BJ (cell line): ENCODE measurements at regions not wholly inside any gene's neighbourhood (a gene's known extent, or its start where the extent isn't known, plus 50 kb on each side); places are given as distances from the start of the nearest gene placed in this dataset.

Experiments used
- CTCF ChIA-PET: fragments of 350-600 bp; formaldehyde crosslinking; extraction: SDS; loops from one replicate; lab custom pipeline; 2021; ENCODE audit warnings: antibody characterized with exemption, inconsistent platforms; lab: Yijun Ruan, JAX
- POLR2A ChIA-PET: fragments of 300-600 bp; sonication (Branson Sonifier 250); formaldehyde crosslinking; extraction: SDS; loops from one replicate; lab custom pipeline; 2021; ENCODE audit warnings: antibody characterized with exemption; lab: Charles Lee
- DNase-seq: peaks from one replicate; pipeline ENCODE4 v3.0.0-alpha.2; 2011; ENCODE audit warnings: low read depth
- H3K27me3 ChIP-seq: 2 replicates; pipeline ENCODE4 v1.6.0; 2011; ENCODE audit warnings: low read length; ENCODE audit not compliant: control insufficient read depth, insufficient read depth
- H3K36me3 ChIP-seq: 2 replicates; pipeline ENCODE4 v1.5.1; 2011; ENCODE audit warnings: low read length; ENCODE audit not compliant: control insufficient read depth, insufficient read depth
- H3K4me3 ChIP-seq: 2 replicates; pipeline ENCODE4 v1.5.1; 2011; ENCODE audit warnings: low read depth, mild to moderate bottlenecking, control low read depth, low read length
- CTCF ChIP-seq: IDR thresholded peaks from 2 replicates; pipeline ENCODE4 v1.5.1; 2011; ENCODE audit warnings: low read depth, mild to moderate bottlenecking, control low read depth, inconsistent platforms, low read length, moderate library complexity; ENCODE audit not compliant: insufficient read depth

- Histone ChIP-seq H3K4me3 (no peak overlapping the region), H3K27me3 (no peaks in the 10 kb centered on the region), H3K36me3 (no peaks in the 10 kb centered on the region)
- ChIA-PET CTCF (no interaction called here), POLR2A (no interaction called here)
- TF ChIP-seq CTCF = no peak
- no peak for DNase-seq
Measured at GRCh38 chr9:26334706-26335105, 557.9 kb downstream of the CAAP1 start.

- POLR2A ChIA-PET = no interaction called here
- DNase-seq = no peak
- no peak for TF ChIP-seq CTCF
Measured at GRCh38 chr9:26331223-26331622, 561.4 kb downstream of the CAAP1 start.

GRCh38 chr9:26329974-26330373, 562.6 kb downstream of the CAAP1 start:
- DNase-seq = no peak
- no peaks in the 10 kb centered on the region for H3K27me3 ChIP-seq
- H3K4me3 ChIP-seq = no peak overlapping the region
- CTCF ChIA-PET = interaction anchor here (1.0 to 1.1 kb wide), 2 partner anchors 9 to 365 kb away, joined by 3 read pairs; no protein-coding TSS in a partner anchor
- no peak for TF ChIP-seq CTCF
- H3K36me3 ChIP-seq = no peaks in the 10 kb centered on the region
- POLR2A ChIA-PET = no interaction called here

More at GRCh38 chr9:26331223-26331622, 561.4 kb downstream of the CAAP1 start:
- CTCF ChIA-PET = no interaction called here
- Histone ChIP-seq H3K27me3 (no peaks in the 10 kb centered on the region), H3K4me3 (no peak overlapping the region), H3K36me3 (no peaks in the 10 kb centered on the region)

- no peak for DNase-seq
- Histone ChIP-seq H3K4me3 (no peak overlapping the region), H3K36me3 (no peaks in the 10 kb centered on the region), H3K27me3 (no peaks in the 10 kb centered on the region)
- ChIA-PET POLR2A (no interaction called here), CTCF (interaction anchor here (0.7 to 2.0 kb wide), 4 partner anchors 12 to 366 kb away, joined by 4 to 20 read pairs (median 8); no protein-coding TSS in a partner anchor)
- peak; percentile 72 for TF ChIP-seq CTCF
Measured at GRCh38 chr9:26326563-26326962, 566.0 kb downstream of the CAAP1 start.

- H3K27me3 ChIP-seq = no peaks in the 10 kb centered on the region
- H3K36me3 ChIP-seq = no peaks in the 10 kb centered on the region
- ChIA-PET CTCF (interaction anchor here (0.9 to 2.0 kb wide), 4 partner anchors 8 to 365 kb away, joined by 3 to 20 read pairs (median 8); no protein-coding TSS in a partner anchor), POLR2A (interaction anchor here (0.6 kb wide), 1 partner anchor 348 kb away, joined by 3 read pairs; no protein-coding TSS in a partner anchor)
- no peak for DNase-seq
- TF ChIP-seq CTCF = no peak
- no peak overlapping the region for H3K4me3 ChIP-seq
Measured at GRCh38 chr9:26325444-26325829, 567.2 kb downstream of the CAAP1 start.
